HepG2 (cell line): ENCODE measurements at regions not wholly inside any gene's neighbourhood (a gene's known extent, or its start where the extent isn't known, plus 50 kb on each side); places are given as distances from the start of the nearest gene placed in this dataset.

Experiments
- ATAC-seq: fragments of 200-7000 bp; cut with Tn5 transposase; 3 replicates; pipeline ENCODE4 v1.9.1; 2020; ENCODE audit warnings: mild to moderate bottlenecking, moderate library complexity
- BruUV-seq: library from RNA; stranded (reverse); fragments of 400-500 nt; replicated peaks from 2 replicates; lab custom pipeline; 2021; lab: Mats Ljungman, UMichigan
- CTCF ChIA-PET: fragments of 300-600 bp; formaldehyde crosslinking; extraction: SDS; loops from one replicate; lab custom pipeline; 2021; ENCODE audit warnings: low total read pairs, inconsistent platforms, low intra/inter-chr PET ratio; lab: Yijun Ruan, JAX
- POLR2A ChIA-PET: fragments of 350-600 bp; sonication (Branson Sonifier 250); formaldehyde crosslinking; loops from one replicate; lab custom pipeline; 2020; ENCODE audit warnings: antibody characterized with exemption, inconsistent platforms; lab: Yijun Ruan, JAX
- DNase-seq: peaks from one replicate; pipeline ENCODE4 v3.0.0-alpha.2; 2015; ENCODE audit warnings: low spot score
- FAIRE-seq: peaks from 3 replicates; lab custom pipeline; 2011; peaks lifted over from hg19 to GRCh38; lab: Jason Lieb, UNC
- H2AFZ ChIP-seq: one replicate; pipeline ENCODE4 v1.6.1; 2011; ENCODE audit warnings: low read length, inconsistent platforms
- H3K27ac ChIP-seq: fragments of 300-600 bp; 3 replicates; pipeline ENCODE4 v1.8.0; 2011; ENCODE audit warnings: mixed run types, mild to moderate bottlenecking, mixed read lengths, low read length, inconsistent platforms; ENCODE audit not compliant: insufficient read depth; ENCODE audit errors: extremely low read length
- H3K27me3 ChIP-seq, 2 experiments: fragments of 200-600 bp in 1 of 2; 2 replicates in 1 of 2; 3 replicates in 1 of 2; pipeline versions ENCODE4 v1.6.0 to v1.8.0; 2011; ENCODE audit warnings: low read length in 2 of 2, mild to moderate bottlenecking in 2 of 2, moderate library complexity in 2 of 2, inconsistent platforms in 1 of 2; ENCODE audit not compliant: insufficient read depth in 2 of 2, control insufficient read depth in 1 of 2
- H3K36me3 ChIP-seq, 2 experiments: fragments of 200-600 bp in 1 of 2; replicated peaks in 1 of 2; 2 replicates in 1 of 2; 3 replicates in 1 of 2; pipeline versions ENCODE4 v1.5.1 to v1.8.0; 2011; ENCODE audit warnings: low read length in 2 of 2, inconsistent platforms in 1 of 2; ENCODE audit not compliant: insufficient read depth in 2 of 2, control insufficient read depth in 1 of 2
- H3K4me1 ChIP-seq: 2 replicates; pipeline ENCODE4 v1.5.1; 2012; ENCODE audit warnings: low read length, inconsistent platforms; ENCODE audit not compliant: insufficient read depth
- H3K4me2 ChIP-seq: 2 replicates; pipeline ENCODE4 v1.6.0; 2011; ENCODE audit warnings: low read depth, low read length, inconsistent platforms
- H3K4me3 ChIP-seq, 3 experiments: fragments of 200-600 bp in 1 of 3; sonication (generic), shearing (Covaris generic) in 1 of 3; replicated peaks in 1 of 3; 2 replicates each; pipeline ENCODE4 v1.5.1; 2011 to 2016; ENCODE audit warnings: low read length in 3 of 3, inconsistent platforms in 2 of 3, low read depth in 2 of 3, mild to moderate bottlenecking in 2 of 3, control low read depth in 1 of 3, mixed read lengths in 1 of 3; ENCODE audit not compliant: insufficient read depth in 1 of 3
- H3K79me2 ChIP-seq: one replicate; pipeline ENCODE4 v1.6.1; 2011; ENCODE audit warnings: low read length, inconsistent platforms; ENCODE audit not compliant: insufficient read depth
- H3K9ac ChIP-seq: 2 replicates; pipeline ENCODE4 v1.6.0; 2011; ENCODE audit warnings: mild to moderate bottlenecking, low read depth, low read length, inconsistent platforms; ENCODE audit not compliant: insufficient read depth
- H3K9me3 ChIP-seq: 2 replicates; pipeline ENCODE4 v1.5.1; 2012; ENCODE audit warnings: mild to moderate bottlenecking, low read length
- H4K20me1 ChIP-seq: 2 replicates; pipeline ENCODE4 v1.6.0; 2011; ENCODE audit warnings: inconsistent platforms, mild to moderate bottlenecking, low read length, moderate library complexity; ENCODE audit not compliant: insufficient read depth
- ATAD3A ChIP-seq: sonication (generic); formaldehyde crosslinking; IDR thresholded peaks from 2 replicates; pipeline ENCODE4 v1.4.0; 2020; ENCODE audit warnings: missing genetic modification reagents
- BRCA1 ChIP-seq: sonication (generic); formaldehyde crosslinking; IDR thresholded peaks from 2 replicates; pipeline ENCODE4 v1.4.0; 2020; ENCODE audit warnings: missing genetic modification reagents
- GZF1 ChIP-seq: sonication (generic); formaldehyde crosslinking; IDR thresholded peaks from 2 replicates; pipeline ENCODE4 v1.5.1; 2020; ENCODE audit warnings: mild to moderate bottlenecking, missing genetic modification reagents
- HDAC2 ChIP-seq: sonication (generic); formaldehyde crosslinking; IDR thresholded peaks from 2 replicates; pipeline ENCODE4 v1.4.0; 2020; ENCODE audit warnings: missing genetic modification reagents
- IKZF1 ChIP-seq: fragments of 450-650 bp; IDR thresholded peaks from 2 replicates; pipeline ENCODE4 v1.7.1; 2016
- KLF11 ChIP-seq: IDR thresholded peaks from 2 replicates; pipeline ENCODE4 v1.6.1; 2016; ENCODE audit warnings: missing compliant biosample characterization
- NFE2L1 ChIP-seq: sonication (generic); formaldehyde crosslinking; IDR thresholded peaks from 2 replicates; pipeline ENCODE4 v1.4.0; 2020; ENCODE audit warnings: missing genetic modification reagents, mild to moderate bottlenecking, borderline replicate concordance
- PAF1 ChIP-seq: IDR thresholded peaks from 2 replicates; pipeline ENCODE4 v1.6.1; 2016; ENCODE audit warnings: missing genetic modification reagents, missing compliant biosample characterization
- RFX1 ChIP-seq: fragments of 450-650 bp; IDR thresholded peaks from 2 replicates; pipeline ENCODE4 v1.6.1; 2017
- ZFYVE20 ChIP-seq: sonication (generic); formaldehyde crosslinking; IDR thresholded peaks from 2 replicates; pipeline ENCODE4 v1.8.0; 2023; ENCODE audit warnings: low read depth, mild to moderate bottlenecking, moderate library complexity, missing genetic modification reagents, borderline replicate concordance
- ZNF598 ChIP-seq: sonication (generic); formaldehyde crosslinking; IDR thresholded peaks from 2 replicates; pipeline ENCODE4 v1.5.1; 2020; ENCODE audit warnings: mild to moderate bottlenecking, missing genetic modification reagents, borderline replicate concordance
- WGBS: methylation state at CpG from one replicate; pipeline ENCODE4 v1.1.6; 2017; ENCODE audit warnings: low lambda C conversion rate; 5-methylcytosine and 5-hydroxymethylcytosine counted together
- in situ Hi-C: cut with HindIII; loops from 2 replicates; pipeline ENCODE4 v1.10.0; 2017; ENCODE audit warnings: low pct_unique_long_range_greater_than_20kb; ENCODE audit not compliant: extremely low pct_ligation_motif_present
- intact Hi-C: fragments of 100-400 bp; cut with micrococcal nuclease; formaldehyde crosslinking; loops from one replicate; pipeline ENCODE4 v1.10.0; 2022; ENCODE audit not compliant: unreplicated experiment
- TF ChIP-seq, protein P1 (sequence below): sonication (generic); formaldehyde crosslinking; IDR thresholded peaks from 2 replicates; pipeline ENCODE4 v1.5.1; 2020; ENCODE audit warnings: missing genetic modification reagents, mild to moderate bottlenecking, borderline replicate concordance

DNA sequence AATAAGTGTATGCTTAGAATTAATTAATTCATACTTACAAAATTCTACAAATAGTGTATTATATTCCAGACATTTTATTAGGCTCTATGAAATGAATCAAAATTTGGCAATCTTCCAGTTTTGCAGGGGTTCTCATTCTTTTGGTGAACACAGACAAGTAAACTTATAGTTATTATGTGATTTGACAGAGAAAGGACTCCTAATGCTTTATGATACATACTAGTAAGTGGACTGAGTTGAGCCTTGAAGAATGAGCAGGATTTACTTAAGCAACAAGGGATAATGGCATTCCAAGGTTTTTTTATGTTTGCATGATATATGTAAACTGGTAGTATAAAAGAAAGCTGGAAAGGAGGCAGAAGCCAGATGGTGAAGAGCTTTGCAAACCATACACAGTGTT, 145.7 kb upstream of the FERD3L start (continued):
- TF ChIP-seq PAF1 (CRISPR knock-in tag) (no peak), ZFYVE20 (CRISPR knock-in tag) (no peak), KLF11 (CRISPR knock-in tag) (no peak)
- TF ChIP-seq, protein P1, sequence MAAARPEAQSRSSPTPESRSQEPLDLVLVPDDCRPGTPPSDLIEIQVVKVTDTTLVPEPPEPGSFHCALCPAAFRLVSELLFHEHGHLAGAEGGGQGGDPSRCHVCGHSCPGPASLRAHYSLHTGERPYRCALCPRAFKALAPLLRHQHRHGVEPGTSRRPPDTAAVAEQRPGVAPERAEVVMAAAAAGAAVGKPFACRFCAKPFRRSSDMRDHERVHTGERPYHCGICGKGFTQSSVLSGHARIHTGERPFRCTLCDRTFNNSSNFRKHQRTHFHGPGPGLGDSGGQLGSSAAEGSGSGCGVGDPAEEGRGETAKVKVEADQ (CRISPR knock-in tag), result no peak

DNA sequence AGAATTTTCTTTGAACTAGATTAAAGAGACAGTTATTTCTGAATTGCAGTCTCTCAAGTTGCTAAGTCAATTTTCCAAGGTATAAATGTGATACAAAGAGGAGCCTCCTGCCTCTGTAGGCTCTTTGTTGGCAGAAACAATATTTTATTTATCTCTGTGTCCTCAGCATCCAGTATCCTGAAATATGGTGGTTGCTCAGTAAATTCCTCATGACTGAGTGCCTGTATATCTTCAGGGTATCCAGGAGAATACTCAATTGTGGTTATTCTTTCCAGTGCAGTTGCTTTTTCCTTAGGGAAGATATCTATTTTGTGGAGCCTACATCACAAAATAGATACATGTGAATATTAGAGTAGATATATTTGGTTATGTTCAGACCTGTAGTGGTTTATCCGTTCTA, 144.8 kb upstream of the FERD3L start:
- no peaks in the 10 kb centered on the region for H3K27me3 ChIP-seq
- H3K4me2 ChIP-seq, result no peak overlapping the region
- no peak overlapping the region for H3K4me3 ChIP-seq
- intact Hi-C loops, result no loop called here
- no peak overlapping the region for H3K9ac ChIP-seq
- H3K79me2 ChIP-seq, result no peaks in the 10 kb centered on the region
- peaks cover 89% of the 10 kb centered on the region for H3K9me3 ChIP-seq
- FAIRE-seq (no peak), ATAC-seq (no peak), DNase-seq (no peak)
- H3K36me3 ChIP-seq, result no peaks in the 10 kb centered on the region
- POLR2A ChIA-PET, result no interaction called here
- TF ChIP-seq ATAD3A (CRISPR knock-in tag) (no peak), NFE2L1 (CRISPR knock-in tag) (no peak), RFX1 (no peak), GZF1 (CRISPR knock-in tag) (no peak), ZNF598 (no peak), BRCA1 (CRISPR knock-in tag) (no peak), HDAC2 (CRISPR knock-in tag) (no peak), IKZF1 (no peak)
- BruUV-seq, result no TSS peak
- WGBS, result 3% methylated on average over 1 of the region's 1 CpG
- H3K27ac ChIP-seq, result no peak overlapping the region
- CTCF ChIA-PET, result no interaction called here
- no peaks in the 10 kb centered on the region for H4K20me1 ChIP-seq
- no peaks in the 10 kb centered on the region for H3K4me1 ChIP-seq
- H2AFZ ChIP-seq, result no peak overlapping the region
- in situ Hi-C loops, result no loop called here
